ENCODE measurements at regions not wholly inside any gene's neighbourhood (a gene's known extent, or its start where the extent isn't known, plus 50 kb on each side); places are given as distances from the start of the nearest gene placed in this dataset.

- TF ChIP-seq CTCF (IDR thresholded peaks at IDR 0.05; ENCODE audit: insufficient read depth, low read length, poor library complexity, severe bottlenecking) (no peak), EZH2phosphoT487 (conservative IDR thresholded peaks at IDR 0.05; ENCODE audit: low read length) (no peak)
Measured at GRCh38 chr13:97113231-97114001, 108.7 kb upstream of the MBNL2 start.
